Lower lobe of right lung (tissue), 2 donors: ENCODE measurements at regions not wholly inside any gene's neighbourhood (a gene's known extent, or its start where the extent isn't known, plus 50 kb on each side); places are given as distances from the start of the nearest gene placed in this dataset.
"Not testable (repeated sequence)": the region's sequence is repeated elsewhere in the genome, so short reads cannot be mapped to it uniquely, and the experiment has no call there.

Source experiments
- ATAC-seq, 2 donors: fragments of 200-7000 bp; cut with Tn5 transposase; one replicate each; pipeline ENCODE4 v1.9.1; 2020 to 2022; ENCODE audit warnings: mild to moderate bottlenecking in 2 of 2, moderate library complexity in 2 of 2
- DNase-seq: peaks from one replicate; pipeline ENCODE4 v3.0.0-alpha.2; 2020
- H3K27ac ChIP-seq: fragments of 200-600 bp; one replicate; pipeline ENCODE4 v1.8.0; 2022
- H3K27me3 ChIP-seq: fragments of 200-600 bp; one replicate; pipeline ENCODE4 v1.8.0; 2022; ENCODE audit warnings: low read depth
- H3K36me3 ChIP-seq: fragments of 200-600 bp; one replicate; pipeline ENCODE4 v1.8.0; 2022; ENCODE audit warnings: mild to moderate bottlenecking
- H3K4me1 ChIP-seq: fragments of 200-600 bp; one replicate; pipeline ENCODE4 v1.8.0; 2022
- H3K4me3 ChIP-seq: fragments of 200-600 bp; one replicate; pipeline ENCODE4 v1.8.0; 2022; ENCODE audit warnings: mild to moderate bottlenecking
- H3K9me3 ChIP-seq: fragments of 200-600 bp; one replicate; pipeline ENCODE4 v1.8.0; 2022
- CTCF ChIP-seq: fragments of 200-600 bp; IDR thresholded peaks from one replicate; pipeline ENCODE4 v1.8.0; 2022; ENCODE audit warnings: antibody characterized with exemption, mild to moderate bottlenecking
- intact Hi-C: fragments of 100-400 bp; cut with DNase I; formaldehyde crosslinking; loops from one replicate; pipeline ENCODE4 v1.11.0; 2022
- donor health status: DM: no; HTN: yes; CAD: no; lungs with severe emphysema.

DNA sequence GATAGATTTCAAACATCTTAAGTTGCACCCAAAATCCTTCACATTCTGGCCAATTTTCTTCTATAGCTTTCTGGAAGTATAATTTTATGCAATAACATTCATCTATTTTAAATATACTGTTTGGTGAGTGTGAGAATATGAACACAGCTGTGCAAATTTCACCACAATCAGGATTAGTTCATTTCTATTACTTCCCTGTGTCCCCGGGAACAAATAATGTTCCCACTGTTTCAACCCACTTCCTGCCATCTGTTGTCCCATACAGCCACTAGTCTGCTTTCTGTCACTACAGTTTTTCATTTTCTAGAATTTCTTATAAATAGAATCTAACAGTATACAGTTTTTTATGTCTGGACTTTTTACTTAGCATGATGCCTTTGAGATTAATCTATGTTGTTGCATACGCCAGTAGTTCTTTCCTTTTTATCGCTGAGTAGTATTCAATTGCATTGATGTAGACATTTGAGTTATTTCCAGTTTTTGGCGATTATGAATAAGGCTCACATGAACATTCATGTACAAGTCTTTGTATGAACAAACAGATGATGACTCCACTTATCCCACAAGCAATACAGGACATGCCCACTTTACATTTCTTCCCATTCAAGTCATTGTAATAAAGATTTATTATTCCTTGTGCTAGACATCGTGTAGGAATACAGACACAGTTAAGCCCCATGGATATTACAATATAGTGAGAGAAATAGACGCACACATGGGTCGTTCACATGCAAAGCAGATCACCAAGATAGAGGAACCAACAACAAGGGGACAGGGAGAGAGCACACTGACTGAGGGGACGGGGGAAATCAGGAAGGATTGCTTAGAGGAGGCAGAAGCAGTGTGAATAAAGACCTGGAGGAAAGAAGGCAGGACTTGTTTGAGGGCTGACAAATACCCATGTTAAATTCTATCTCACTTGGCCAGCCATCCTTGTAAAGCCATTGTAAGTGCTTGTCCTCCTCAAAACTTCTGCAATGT is 72.9 kb upstream of the PAX8 start:
- no peaks in the 10 kb centered on the region for H3K27me3 ChIP-seq
- no peak overlapping the region for H3K27ac ChIP-seq
- peaks cover 5% of the 10 kb centered on the region for H3K4me1 ChIP-seq
- intact Hi-C loops: no loop called here
- H3K9me3 ChIP-seq: no peaks in the 10 kb centered on the region
- ATAC-seq (no peak), DNase-seq (no peak)
- H3K4me3 ChIP-seq: no peak overlapping the region
- H3K36me3 ChIP-seq: no peaks in the 10 kb centered on the region
- no peak for TF ChIP-seq CTCF

GRCh38 chr2:113343800-113344199 is 65.1 kb upstream of the PAX8 start:
- DNase-seq, H3K4me1 ChIP-seq, H3K4me3 ChIP-seq, H3K9me3 ChIP-seq, intact Hi-C loops, H3K27me3 ChIP-seq, H3K36me3 ChIP-seq, ATAC-seq, H3K27ac ChIP-seq: not testable (repeated sequence)

DNA sequence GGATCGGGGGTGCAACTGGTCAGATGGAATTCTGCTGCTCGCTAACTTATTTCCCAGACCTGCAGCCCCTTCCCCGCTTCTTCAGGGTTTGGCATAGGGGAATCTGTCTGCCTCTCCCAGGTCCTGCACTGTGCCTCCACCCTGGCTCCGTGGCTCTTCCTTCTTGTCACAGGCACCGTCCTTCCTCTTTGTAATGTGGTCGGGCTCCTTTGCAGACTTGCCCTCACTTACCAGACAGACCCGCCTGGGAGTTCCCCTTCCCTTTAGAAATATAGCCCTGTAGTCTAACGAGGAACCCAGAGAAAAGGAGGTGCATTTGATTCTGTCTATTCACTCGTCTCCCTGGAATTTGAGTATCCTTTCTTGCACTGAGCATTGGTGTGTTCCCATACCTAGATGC is 63.9 kb upstream of the PAX8 start:
- no peaks in the 10 kb centered on the region for H3K9me3 ChIP-seq
- H3K4me1 ChIP-seq: no peaks in the 10 kb centered on the region
- intact Hi-C loops: no loop called here
- H3K27me3 ChIP-seq: no peaks in the 10 kb centered on the region
- no peaks in the 10 kb centered on the region for H3K36me3 ChIP-seq
- no peak overlapping the region for H3K4me3 ChIP-seq
- peak; percentile 58 for DNase-seq
- peak; percentile 64 to 82 for ATAC-seq
- TF ChIP-seq CTCF: no peak
- no peak overlapping the region for H3K27ac ChIP-seq

DNA sequence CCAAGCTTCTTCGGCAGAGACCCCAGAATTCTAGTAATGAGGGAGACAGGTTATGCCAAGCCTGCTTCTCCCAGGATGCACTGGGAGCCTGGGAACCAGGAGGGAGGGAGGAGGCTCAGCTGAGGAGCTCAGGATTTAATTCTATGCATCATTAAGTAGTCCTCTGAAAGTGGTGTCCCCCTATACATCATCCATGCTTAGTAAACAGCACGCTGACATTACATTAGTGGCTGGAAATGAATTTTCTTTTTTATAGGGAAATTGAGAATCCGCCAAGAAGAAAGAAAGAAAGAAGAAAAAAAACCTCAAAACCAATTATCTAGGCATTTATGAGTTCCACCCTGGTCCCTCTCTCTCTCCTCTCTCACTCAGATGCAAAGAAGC is 63.1 kb upstream of the PAX8 start:
- ATAC-seq, H3K36me3 ChIP-seq, H3K9me3 ChIP-seq, DNase-seq, H3K27ac ChIP-seq, H3K4me1 ChIP-seq, intact Hi-C loops, H3K4me3 ChIP-seq, H3K27me3 ChIP-seq: not testable (repeated sequence)

GRCh38 chr2:113341191-113341869 is 62.6 kb upstream of the PAX8 start:
- no peaks in the 10 kb centered on the region for H3K36me3 ChIP-seq
- ATAC-seq: no peak
- no peak overlapping the region for H3K27ac ChIP-seq

DNA sequence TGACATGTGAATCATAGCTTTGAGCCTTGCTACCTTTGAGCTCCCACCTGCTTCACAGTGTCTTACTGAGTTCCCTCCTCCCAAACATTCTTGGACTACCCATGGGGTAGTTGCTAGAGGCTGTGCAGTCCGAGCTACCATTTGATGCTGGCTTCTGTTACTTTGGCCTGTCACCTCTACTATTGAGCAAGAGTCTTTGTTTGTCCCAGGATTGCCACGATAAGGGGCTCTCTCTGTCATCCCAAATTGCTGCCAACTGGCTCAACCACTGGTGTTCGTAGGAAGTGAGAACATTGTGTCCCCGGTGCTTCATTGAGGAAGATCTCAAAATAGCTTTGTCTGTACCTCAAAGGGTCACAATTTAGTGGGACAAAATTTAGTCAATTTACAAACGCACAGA is 59.1 kb upstream of the PAX8 start:
- no peak overlapping the region for H3K27ac ChIP-seq
- TF ChIP-seq CTCF: no peak
- no peaks in the 10 kb centered on the region for H3K4me1 ChIP-seq
- H3K4me3 ChIP-seq: no peak overlapping the region
- intact Hi-C loops: no loop called here
- H3K27me3 ChIP-seq: no peaks in the 10 kb centered on the region
- no peak for ATAC-seq
- no peaks in the 10 kb centered on the region for H3K9me3 ChIP-seq
- no peak for DNase-seq
- H3K36me3 ChIP-seq: no peaks in the 10 kb centered on the region

More at GRCh38 chr2:113341191-113341869, 62.6 kb upstream of the PAX8 start:
- Histone ChIP-seq H3K4me1 (no peaks in the 10 kb centered on the region), H3K4me3 (no peak overlapping the region), H3K9me3 (no peaks in the 10 kb centered on the region), H3K27me3 (no peaks in the 10 kb centered on the region)
- intact Hi-C loops: no loop called here
- DNase-seq: no peak
- no peak for TF ChIP-seq CTCF

DNA sequence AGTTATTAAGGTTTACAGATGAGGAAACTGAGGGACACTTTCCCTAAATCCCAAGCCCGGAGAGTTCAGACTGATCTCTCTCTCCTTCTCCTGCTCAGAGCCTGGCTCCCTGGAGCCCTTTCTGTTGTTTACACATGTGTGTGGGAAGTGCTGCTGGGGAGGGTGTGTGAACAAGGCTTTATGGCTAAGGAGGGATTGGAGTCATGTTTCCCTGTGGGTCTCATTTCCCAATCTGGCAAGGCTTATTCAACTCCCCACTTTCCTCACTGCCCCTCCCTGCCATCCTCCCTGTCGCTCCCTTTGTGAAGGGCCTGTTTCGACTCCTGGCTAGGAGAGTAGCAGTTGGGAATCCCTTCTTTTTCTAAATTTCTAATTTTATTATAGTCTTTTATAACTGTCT is 57.3 kb upstream of the PAX8 start:
- H3K36me3 ChIP-seq, H3K4me3 ChIP-seq, H3K9me3 ChIP-seq, intact Hi-C loops, H3K27ac ChIP-seq, H3K4me1 ChIP-seq, H3K27me3 ChIP-seq: not testable (repeated sequence)
- DNase-seq (peak; percentile 41), ATAC-seq (peak; percentile 69 to 77)
